ENCODE measurements at regions not wholly inside any gene's neighbourhood (a gene's known extent, or its start where the extent isn't known, plus 50 kb on each side); places are given as distances from the start of the nearest gene placed in this dataset.

GRCh38 chr22:26931471-26931870 lies 274.1 kb downstream of the MIAT start:
- TF ChIP-seq CTCF (IDR thresholded peaks at IDR 0.05) (no peak), POLR2A (IDR thresholded peaks at IDR 0.05) (no peak)
